ENCODE measurements at regions not wholly inside any gene's neighbourhood (a gene's known extent, or its start where the extent isn't known, plus 50 kb on each side); places are given as distances from the start of the nearest gene placed in this dataset.

DNA sequence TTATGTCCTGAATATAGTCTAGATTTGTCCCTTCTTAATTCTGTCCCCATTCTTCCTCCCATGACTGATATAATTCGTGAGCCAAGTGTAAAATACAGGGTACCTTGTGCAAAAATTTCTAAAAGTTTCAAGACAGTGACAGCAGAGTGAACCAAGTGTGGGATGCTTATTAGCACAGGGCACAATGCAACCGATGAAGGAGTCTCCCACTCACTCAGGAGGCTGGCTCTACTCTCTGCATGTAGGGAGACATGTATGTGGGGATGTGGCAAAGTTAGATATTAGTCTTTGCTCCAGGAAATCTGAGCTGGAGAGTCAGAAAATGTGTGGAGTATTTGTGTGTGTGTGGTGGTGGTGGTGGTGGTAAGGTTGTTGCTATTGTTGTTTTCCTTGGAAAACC is 305.9 kb downstream of the CHL1 start:
- TF ChIP-seq, protein P1, sequence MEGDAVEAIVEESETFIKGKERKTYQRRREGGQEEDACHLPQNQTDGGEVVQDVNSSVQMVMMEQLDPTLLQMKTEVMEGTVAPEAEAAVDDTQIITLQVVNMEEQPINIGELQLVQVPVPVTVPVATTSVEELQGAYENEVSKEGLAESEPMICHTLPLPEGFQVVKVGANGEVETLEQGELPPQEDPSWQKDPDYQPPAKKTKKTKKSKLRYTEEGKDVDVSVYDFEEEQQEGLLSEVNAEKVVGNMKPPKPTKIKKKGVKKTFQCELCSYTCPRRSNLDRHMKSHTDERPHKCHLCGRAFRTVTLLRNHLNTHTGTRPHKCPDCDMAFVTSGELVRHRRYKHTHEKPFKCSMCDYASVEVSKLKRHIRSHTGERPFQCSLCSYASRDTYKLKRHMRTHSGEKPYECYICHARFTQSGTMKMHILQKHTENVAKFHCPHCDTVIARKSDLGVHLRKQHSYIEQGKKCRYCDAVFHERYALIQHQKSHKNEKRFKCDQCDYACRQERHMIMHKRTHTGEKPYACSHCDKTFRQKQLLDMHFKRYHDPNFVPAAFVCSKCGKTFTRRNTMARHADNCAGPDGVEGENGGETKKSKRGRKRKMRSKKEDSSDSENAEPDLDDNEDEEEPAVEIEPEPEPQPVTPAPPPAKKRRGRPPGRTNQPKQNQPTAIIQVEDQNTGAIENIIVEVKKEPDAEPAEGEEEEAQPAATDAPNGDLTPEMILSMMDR (conservative IDR thresholded peaks at IDR 0.05; ENCODE audit: low read depth, low read length): no peak
- no peak for TF ChIP-seq EZH2 (IDR thresholded peaks at IDR 0.05; ENCODE audit: borderline replicate concordance, low read depth, low read length, poor library complexity, severe bottlenecking)
